SK-N-SH (cell line): ENCODE measurements at regions not wholly inside any gene's neighbourhood (a gene's known extent, or its start where the extent isn't known, plus 50 kb on each side); places are given as distances from the start of the nearest gene placed in this dataset.

ENCODE experiments used
- CTCF ChIA-PET: fragments of 300-600, 350-600 bp; formaldehyde crosslinking; extraction: SDS; loops from one replicate; lab custom pipeline; 2021; lab: Yijun Ruan, JAX
- POLR2A ChIA-PET: fragments of 350-600 bp; sonication (Branson Sonifier 250); formaldehyde crosslinking; extraction: SDS; loops from one replicate; lab custom pipeline; 2020; ENCODE audit warnings: antibody characterized with exemption, inconsistent platforms; lab: Yijun Ruan, JAX
- DNase-seq: peaks from one replicate; pipeline ENCODE4 v3.0.0; 2012
- H2AFZ ChIP-seq: fragments of 200-600 bp; sonication (generic); 2 replicates; pipeline ENCODE4 v1.8.1; 2016; ENCODE audit warnings: antibody characterized with exemption, mild to moderate bottlenecking, low read depth
- H3F3A ChIP-seq: fragments of 200-600 bp; sonication (generic); replicated peaks from 2 replicates; pipeline ENCODE3; 2016; ENCODE audit warnings: antibody characterized with exemption, mild to moderate bottlenecking; ENCODE audit not compliant: insufficient read depth
- H3K27ac ChIP-seq, 2 experiments: fragments of 200-500 bp in 1 of 2; fragments of 200-600 bp in 1 of 2; sonication (Bioruptor generic) in 1 of 2; sonication (generic), shearing (Covaris generic) in 1 of 2; 2 replicates each; pipeline versions ENCODE4 v1.5.1 to v1.6.1; 2014 to 2016; ENCODE audit warnings: low read depth in 2 of 2, inconsistent platforms in 1 of 2, low read length in 1 of 2, mild to moderate bottlenecking in 1 of 2, mixed read lengths in 1 of 2
- H3K27me3 ChIP-seq: fragments of 200-600 bp; sonication (generic), shearing (Covaris generic); 2 replicates; pipeline ENCODE4 v1.6.1; 2016; ENCODE audit warnings: mixed run types; ENCODE audit not compliant: insufficient read depth
- H3K36me3 ChIP-seq, 2 experiments: fragments of 200-500 bp in 1 of 2; fragments of 200-600 bp in 1 of 2; sonication (Bioruptor generic) in 1 of 2; sonication (generic) in 1 of 2; replicated peaks in 1 of 2; 2 replicates each; pipeline versions ENCODE3 to v1.5.1; 2014 to 2016; ENCODE audit warnings: low read length in 1 of 2, mild to moderate bottlenecking in 1 of 2; ENCODE audit not compliant: insufficient read depth in 2 of 2, control insufficient read depth in 1 of 2
- H3K4me1 ChIP-seq, 2 experiments: fragments of 200-500 bp in 1 of 2; fragments of 200-600 bp in 1 of 2; sonication (Bioruptor generic) in 1 of 2; sonication (generic), shearing (Covaris generic) in 1 of 2; 2 replicates each; pipeline versions ENCODE4 v1.5.1 to v1.6.1; 2014 to 2016; ENCODE audit warnings: low read depth in 1 of 2, low read length in 1 of 2, mixed run types in 1 of 2; ENCODE audit not compliant: insufficient read depth in 2 of 2, control insufficient read depth in 1 of 2
- H3K4me2 ChIP-seq: fragments of 200-600 bp; sonication (generic), shearing (Covaris generic); 2 replicates; pipeline ENCODE4 v1.6.1; 2017; ENCODE audit warnings: mixed run types
- H3K4me3 ChIP-seq, 2 experiments: fragments of 200-500 bp in 1 of 2; fragments of 200-600 bp in 1 of 2; sonication (Bioruptor generic) in 1 of 2; sonication (generic), shearing (Covaris generic) in 1 of 2; 2 replicates each; pipeline versions ENCODE4 v1.5.1 to v1.8.1; 2014 to 2016; ENCODE audit warnings: low read depth in 2 of 2, inconsistent platforms in 1 of 2, low read length in 1 of 2, mild to moderate bottlenecking in 1 of 2, mixed read lengths in 1 of 2, moderate library complexity in 1 of 2
- H3K79me2 ChIP-seq: fragments of 200-600 bp; sonication (generic); 2 replicates; pipeline ENCODE4 v1.8.1; 2017; ENCODE audit warnings: mild to moderate bottlenecking; ENCODE audit not compliant: insufficient read depth
- H3K9ac ChIP-seq: fragments of 200-600 bp; sonication (generic); 2 replicates; pipeline ENCODE4 v1.6.1; 2017; ENCODE audit warnings: mixed run types
- H3K9me2 ChIP-seq: fragments of 200-600 bp; sonication (generic); 2 replicates; pipeline ENCODE4 v1.6.1; 2017; ENCODE audit warnings: mixed run types
- H3K9me3 ChIP-seq: fragments of 200-600 bp; sonication (generic); 2 replicates; pipeline ENCODE4 v1.6.1; 2017; ENCODE audit warnings: mixed run types, mild to moderate bottlenecking, moderate library complexity
- H4K20me1 ChIP-seq: fragments of 200-600 bp; sonication (generic); 2 replicates; pipeline ENCODE4 v1.6.1; 2017; ENCODE audit warnings: mild to moderate bottlenecking, mixed run types; ENCODE audit not compliant: insufficient read depth
- GABPA ChIP-seq: IDR thresholded peaks from 2 replicates; pipeline ENCODE4 v1.4.0; 2012; ENCODE audit warnings: low read depth, mild to moderate bottlenecking
- JUND ChIP-seq: IDR thresholded peaks from 2 replicates; pipeline ENCODE4 v1.4.0; 2012
- MEF2A ChIP-seq: IDR thresholded peaks from 2 replicates; pipeline ENCODE4 v1.4.0; 2012; ENCODE audit warnings: low read depth, borderline replicate concordance
- NFIC ChIP-seq: IDR thresholded peaks from 2 replicates; pipeline ENCODE4 v1.4.0; 2012; ENCODE audit warnings: borderline replicate concordance
- NRF1 ChIP-seq: IDR thresholded peaks from 2 replicates; pipeline ENCODE4 v1.6.1; 2012; ENCODE audit warnings: low read depth, mild to moderate bottlenecking, low read length
- PBX3 ChIP-seq: IDR thresholded peaks from 2 replicates; pipeline ENCODE4; 2012
- RXRA ChIP-seq: IDR thresholded peaks from 2 replicates; pipeline ENCODE4 v1.4.0; 2012; ENCODE audit warnings: low read depth, mild to moderate bottlenecking, borderline replicate concordance
- TAF1 ChIP-seq: IDR thresholded peaks from 2 replicates; pipeline ENCODE4 v1.6.1; 2012; ENCODE audit warnings: low read depth, mild to moderate bottlenecking, low read length, moderate library complexity, borderline replicate concordance
- TCF12 ChIP-seq: IDR thresholded peaks from 2 replicates; pipeline ENCODE4 v1.4.0; 2012
- TEAD4 ChIP-seq: IDR thresholded peaks from 2 replicates; pipeline ENCODE4 v1.4.0; 2012; ENCODE audit warnings: mild to moderate bottlenecking, borderline replicate concordance; ENCODE audit not compliant: insufficient read depth
- ZBTB33 ChIP-seq: IDR thresholded peaks from 2 replicates; pipeline ENCODE4 v1.4.0; 2012; ENCODE audit warnings: low read depth, borderline replicate concordance
- WGBS: methylation state at CpG from one replicate; pipeline ENCODE4 v1.1.6; 2017; ENCODE audit warnings: low lambda C conversion rate; 5-methylcytosine and 5-hydroxymethylcytosine counted together
- TF ChIP-seq, protein P1 (sequence below): fragments of 200-600 bp; sonication (generic); IDR thresholded peaks from 2 replicates; pipeline ENCODE4 v1.6.1; 2017; ENCODE audit warnings: antibody characterized with exemption, mild to moderate bottlenecking, moderate library complexity
- TF ChIP-seq, protein P2 (sequence below): IDR thresholded peaks from 2 replicates; pipeline ENCODE4 v1.4.0; 2012; ENCODE audit warnings: low read depth

DNA sequence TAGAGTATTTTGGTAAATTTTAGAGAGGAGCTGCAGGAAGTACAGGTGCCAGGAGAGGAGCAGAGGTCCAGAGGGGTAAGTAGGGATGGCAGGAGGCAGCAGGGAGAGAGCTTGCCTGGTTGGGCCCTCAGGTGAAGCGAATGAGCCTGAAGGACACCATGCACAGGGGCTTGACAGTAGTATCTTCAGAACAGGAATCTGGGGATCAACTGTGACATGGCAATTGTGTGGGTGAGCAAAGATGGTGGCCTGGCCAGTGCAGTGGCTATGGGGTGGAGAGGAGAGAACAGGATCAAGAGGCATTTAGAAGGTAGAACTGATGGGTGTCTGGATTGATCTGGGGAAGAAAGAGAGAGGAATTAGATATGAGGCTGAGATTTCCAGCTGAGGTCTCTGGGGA lies 64.5 kb upstream of the SMOX start:
- H2AFZ ChIP-seq = no peak overlapping the region
- H3K9ac ChIP-seq = no peak overlapping the region
- no peaks in the 10 kb centered on the region for H4K20me1 ChIP-seq
- no peaks in the 10 kb centered on the region for H3K79me2 ChIP-seq
- H3K9me3 ChIP-seq = no peaks in the 10 kb centered on the region
- no peak for DNase-seq
- ChIA-PET CTCF (interaction anchor here (0.6 to 9.5 kb wide), 13 partner anchors 8 to 407 kb away, joined by 3 to 82 read pairs (median 6); partner anchors contain the start of genes RNF24 and SPEF1), POLR2A (no interaction called here)
- no peaks in the 10 kb centered on the region for H3K9me2 ChIP-seq
- 0 out of 2 replicates have a peak overlapping the region, but pooled peaks have one; percentile 62 for H3K4me2 ChIP-seq
- H3K4me3 ChIP-seq = no peak overlapping the region
- TF ChIP-seq NRF1 (no peak), NFIC (no peak), TEAD4 (no peak), ZBTB33 (no peak), TCF12 (no peak), PBX3 (no peak), MEF2A (no peak), RXRA (no peak), TAF1 (no peak), GABPA (no peak)
- TF ChIP-seq, protein P1, sequence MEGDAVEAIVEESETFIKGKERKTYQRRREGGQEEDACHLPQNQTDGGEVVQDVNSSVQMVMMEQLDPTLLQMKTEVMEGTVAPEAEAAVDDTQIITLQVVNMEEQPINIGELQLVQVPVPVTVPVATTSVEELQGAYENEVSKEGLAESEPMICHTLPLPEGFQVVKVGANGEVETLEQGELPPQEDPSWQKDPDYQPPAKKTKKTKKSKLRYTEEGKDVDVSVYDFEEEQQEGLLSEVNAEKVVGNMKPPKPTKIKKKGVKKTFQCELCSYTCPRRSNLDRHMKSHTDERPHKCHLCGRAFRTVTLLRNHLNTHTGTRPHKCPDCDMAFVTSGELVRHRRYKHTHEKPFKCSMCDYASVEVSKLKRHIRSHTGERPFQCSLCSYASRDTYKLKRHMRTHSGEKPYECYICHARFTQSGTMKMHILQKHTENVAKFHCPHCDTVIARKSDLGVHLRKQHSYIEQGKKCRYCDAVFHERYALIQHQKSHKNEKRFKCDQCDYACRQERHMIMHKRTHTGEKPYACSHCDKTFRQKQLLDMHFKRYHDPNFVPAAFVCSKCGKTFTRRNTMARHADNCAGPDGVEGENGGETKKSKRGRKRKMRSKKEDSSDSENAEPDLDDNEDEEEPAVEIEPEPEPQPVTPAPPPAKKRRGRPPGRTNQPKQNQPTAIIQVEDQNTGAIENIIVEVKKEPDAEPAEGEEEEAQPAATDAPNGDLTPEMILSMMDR = no peak
- no peaks in the 10 kb centered on the region for H3K36me3 ChIP-seq
- no peaks in the 10 kb centered on the region for H3K27me3 ChIP-seq
- 71% methylated on average over 1 of the region's 1 CpG for whole genome bisulfite sequencing
- H3K27ac ChIP-seq = peak overlapping the region; percentile 76 to 98; a peak in 3 of 4 replicates
- peaks cover 17% of the 10 kb centered on the region for H3F3A ChIP-seq
- peaks cover 13 to 18% of the 10 kb centered on the region in 2 experiments; a peak in 3 of 4 replicates for H3K4me1 ChIP-seq

- Histone ChIP-seq H2AFZ (no peak overlapping the region), H3K4me2 (peak overlapping the region; percentile 62; the same call in 1 of the 2 replicates), H3F3A (peaks cover 17% of the 10 kb centered on the region), H3K4me1 (peaks cover 13 to 18% of the 10 kb centered on the region in 2 experiments; a peak in 3 of 4 replicates), H3K9me2 (no peaks in the 10 kb centered on the region), H3K36me3 (no peaks in the 10 kb centered on the region), H3K27me3 (no peaks in the 10 kb centered on the region), H3K27ac (peak overlapping the region; percentile 76 to 98), H3K9ac (peak overlapping the region; percentile 54; the same call in 1 of the 2 replicates), H3K79me2 (no peaks in the 10 kb centered on the region), H3K4me3 (no peak overlapping the region), H3K9me3 (no peaks in the 10 kb centered on the region), H4K20me1 (no peaks in the 10 kb centered on the region)
- 44% methylated on average over 9 of the region's 11 CpGs for WGBS
- ChIA-PET CTCF (interaction anchor here (0.8 to 9.5 kb wide), 5 partner anchors 13 to 302 kb away, joined by 3 to 82 read pairs (median 4); partner anchors contain the start of genes RNF24 and SPEF1), POLR2A (no interaction called here)
- no peak for DNase-seq
- TF ChIP-seq, protein P2, sequence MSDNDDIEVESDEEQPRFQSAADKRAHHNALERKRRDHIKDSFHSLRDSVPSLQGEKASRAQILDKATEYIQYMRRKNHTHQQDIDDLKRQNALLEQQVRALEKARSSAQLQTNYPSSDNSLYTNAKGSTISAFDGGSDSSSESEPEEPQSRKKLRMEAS = peak; percentile 35; the same call in 1 of the 2 replicates
- no peak for TF ChIP-seq JUND
Observed at GRCh38 chr20:4083098-4083865, 65.3 kb upstream of the SMOX start.
